DOHH2 (cell line): ENCODE measurements at regions not wholly inside any gene's neighbourhood (a gene's known extent, or its start where the extent isn't known, plus 50 kb on each side); places are given as distances from the start of the nearest gene placed in this dataset.

ENCODE experiments used
- H3F3A ChIP-seq: fragments of 200-600 bp; sonication (generic), shearing (Covaris generic); 2 replicates; pipeline ENCODE4 v1.6.0; 2016; ENCODE audit warnings: antibody characterized with exemption, mild to moderate bottlenecking; ENCODE audit not compliant: control insufficient read depth, insufficient read depth
- H3K27ac ChIP-seq: fragments of 200-600 bp; sonication (generic); 2 replicates; pipeline ENCODE4 v1.5.1; 2014; ENCODE audit warnings: low read depth, mild to moderate bottlenecking, low read length, moderate library complexity
- H3K27me3 ChIP-seq: fragments of 200-600 bp; sonication (generic); 2 replicates; pipeline ENCODE4 v1.6.1; 2014; ENCODE audit warnings: mild to moderate bottlenecking, low read length, mixed read lengths; ENCODE audit not compliant: control insufficient read depth
- H3K36me3 ChIP-seq: fragments of 200-600 bp; sonication (generic); 2 replicates; pipeline ENCODE4 v1.6.1; 2014; ENCODE audit warnings: mild to moderate bottlenecking, low read length, moderate library complexity, mixed read lengths; ENCODE audit not compliant: control insufficient read depth
- H3K4me1 ChIP-seq: fragments of 200-600 bp; sonication (generic); 2 replicates; pipeline ENCODE4 v1.6.1; 2014; ENCODE audit warnings: mild to moderate bottlenecking, low read length, mixed read lengths; ENCODE audit not compliant: control insufficient read depth
- H3K4me2 ChIP-seq: fragments of 200-600 bp; sonication (generic); 2 replicates; pipeline ENCODE4 v1.6.0; 2014; ENCODE audit warnings: mild to moderate bottlenecking, low read length, moderate library complexity
- H3K4me3 ChIP-seq: fragments of 200-600 bp; sonication (generic); 2 replicates; pipeline ENCODE4 v1.5.1; 2014; ENCODE audit warnings: mild to moderate bottlenecking, low read length, mixed read lengths
- H3K79me2 ChIP-seq: fragments of 200-600 bp; sonication (generic); 2 replicates; pipeline ENCODE4 v1.6.1; 2014; ENCODE audit warnings: mild to moderate bottlenecking, low read length, mixed read lengths; ENCODE audit not compliant: control insufficient read depth
- H3K9me2 ChIP-seq: fragments of 200-600 bp; sonication (generic); replicated peaks from 2 replicates; pipeline ENCODE4 v1.6.1; 2014; ENCODE audit warnings: mild to moderate bottlenecking, low read length, mixed read lengths; ENCODE audit not compliant: control insufficient read depth
- H3K9me3 ChIP-seq: fragments of 200-600 bp; sonication (generic); 2 replicates; pipeline ENCODE4 v1.6.1; 2014; ENCODE audit warnings: antibody characterized with exemption, low read length, mixed read lengths; ENCODE audit not compliant: control insufficient read depth, insufficient read depth
- H4K20me1 ChIP-seq: fragments of 200-600 bp; sonication (generic); 2 replicates; pipeline ENCODE4 v1.6.0; 2014; ENCODE audit warnings: low read depth, mild to moderate bottlenecking, antibody characterized with exemption, low read length, moderate library complexity; ENCODE audit not compliant: control insufficient read depth, insufficient read depth
- CTCF ChIP-seq: fragments of 200-600 bp; sonication (generic); IDR thresholded peaks from one replicate; pipeline ENCODE4 v1.5.1; 2014; ENCODE audit warnings: antibody characterized with exemption, mild to moderate bottlenecking, low read depth, low read length; ENCODE audit not compliant: poor library complexity, severe bottlenecking
- EZH2phosphoT487 ChIP-seq: fragments of 200-600 bp; sonication (generic); IDR thresholded peaks from 2 replicates; pipeline ENCODE4 v1.6.1; 2017; ENCODE audit warnings: borderline replicate concordance, mild to moderate bottlenecking, antibody characterized with exemption, low read length, moderate library complexity, mixed read lengths

DNA sequence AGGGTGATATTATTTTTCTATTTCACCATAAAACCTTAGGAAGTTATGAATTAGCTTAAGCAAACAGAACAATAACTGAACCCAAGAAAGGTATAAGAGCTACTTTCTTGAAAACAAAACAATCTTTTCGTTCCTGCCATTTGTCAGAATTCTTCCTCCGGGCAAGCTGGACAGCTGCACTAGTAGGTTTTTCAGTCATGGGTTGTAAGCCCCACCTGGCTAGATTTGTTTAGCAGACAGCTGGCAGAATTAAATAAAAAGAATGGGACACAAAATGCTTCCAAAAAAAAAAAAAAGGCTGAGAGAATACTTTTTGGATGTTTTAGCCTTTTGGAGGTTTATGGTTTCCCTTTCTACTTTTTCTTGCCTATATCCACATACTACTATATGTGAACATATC lies 694.1 kb downstream of the ARHGAP15 start:
- no peaks in the 10 kb centered on the region for H4K20me1 ChIP-seq
- H3F3A ChIP-seq, result no peaks in the 10 kb centered on the region
- H3K9me2 ChIP-seq, result no peaks in the 10 kb centered on the region
- no peak overlapping the region for H3K27ac ChIP-seq
- no peaks in the 10 kb centered on the region for H3K9me3 ChIP-seq
- no peaks in the 10 kb centered on the region for H3K79me2 ChIP-seq
- no peaks in the 10 kb centered on the region for H3K27me3 ChIP-seq
- H3K4me3 ChIP-seq, result no peak overlapping the region
- no peak overlapping the region for H3K4me2 ChIP-seq
- H3K36me3 ChIP-seq, result no peaks in the 10 kb centered on the region
- no peak for TF ChIP-seq CTCF
- no peak for TF ChIP-seq EZH2phosphoT487
- H3K4me1 ChIP-seq, result peaks cover 11% of the 10 kb centered on the region

GRCh38 chr2:143822736-143823135 lies 693.5 kb downstream of the ARHGAP15 start:
- Histone ChIP-seq H3K9me2 (no peaks in the 10 kb centered on the region), H3K27ac (no peak overlapping the region), H3F3A (no peaks in the 10 kb centered on the region), H4K20me1 (no peaks in the 10 kb centered on the region), H3K4me2 (no peak overlapping the region), H3K9me3 (no peaks in the 10 kb centered on the region), H3K4me1 (peaks cover 11% of the 10 kb centered on the region), H3K36me3 (no peaks in the 10 kb centered on the region), H3K27me3 (no peaks in the 10 kb centered on the region), H3K79me2 (no peaks in the 10 kb centered on the region), H3K4me3 (no peak overlapping the region)
- TF ChIP-seq EZH2phosphoT487 (no peak), CTCF (no peak)

GRCh38 chr2:143819764-143820163 lies 690.5 kb downstream of the ARHGAP15 start:
- Histone ChIP-seq H4K20me1 (no peaks in the 10 kb centered on the region), H3K27ac (no peak overlapping the region), H3K4me2 (no peak overlapping the region), H3K36me3 (no peaks in the 10 kb centered on the region), H3K4me3 (no peak overlapping the region), H3K9me2 (no peaks in the 10 kb centered on the region), H3K27me3 (no peaks in the 10 kb centered on the region), H3K79me2 (no peaks in the 10 kb centered on the region), H3F3A (no peaks in the 10 kb centered on the region), H3K4me1 (peaks cover 14% of the 10 kb centered on the region), H3K9me3 (no peaks in the 10 kb centered on the region)
- TF ChIP-seq EZH2phosphoT487, result no peak
- TF ChIP-seq CTCF, result no peak

GRCh38 chr2:143819190-143819735 lies 690.0 kb downstream of the ARHGAP15 start:
- H3K27ac ChIP-seq, result no peak overlapping the region
- H3K79me2 ChIP-seq, result no peaks in the 10 kb centered on the region
- TF ChIP-seq EZH2phosphoT487 (no peak), CTCF (no peak)

More at GRCh38 chr2:143819190-143819735, 690.0 kb downstream of the ARHGAP15 start:
- H3K36me3 ChIP-seq, result no peaks in the 10 kb centered on the region
- no peaks in the 10 kb centered on the region for H3K27me3 ChIP-seq
- no peaks in the 10 kb centered on the region for H4K20me1 ChIP-seq
- H3K4me3 ChIP-seq, result no peak overlapping the region
- peaks cover 14% of the 10 kb centered on the region for H3K4me1 ChIP-seq
- 0 out of 2 replicates have a peak overlapping the region, but pooled peaks have one; percentile 10 for H3K4me2 ChIP-seq
- no peaks in the 10 kb centered on the region for H3K9me2 ChIP-seq
- no peaks in the 10 kb centered on the region for H3F3A ChIP-seq
- H3K9me3 ChIP-seq, result no peaks in the 10 kb centered on the region
